MM.1S (cell line): ENCODE measurements at regions not wholly inside any gene's neighbourhood (a gene's known extent, or its start where the extent isn't known, plus 50 kb on each side); places are given as distances from the start of the nearest gene placed in this dataset.

Experiments used
- DNase-seq: peaks from one replicate; pipeline ENCODE4 v3.0.0-alpha.2; 2015
- H2AFZ ChIP-seq: fragments of 300-600 bp; sonication (generic); 2 replicates; pipeline ENCODE4 v1.6.0; 2016; ENCODE audit warnings: antibody characterized with exemption, low read length
- H3F3A ChIP-seq: fragments of 300-600 bp; sonication (generic); 2 replicates; pipeline ENCODE4 v1.6.1; 2016; ENCODE audit warnings: mild to moderate bottlenecking, antibody characterized with exemption, low read length, moderate library complexity, mixed read lengths; ENCODE audit not compliant: insufficient read depth
- H3K27ac ChIP-seq: fragments of 300-600 bp; sonication (generic); 2 replicates; pipeline ENCODE4 v1.5.1; 2016; ENCODE audit warnings: mild to moderate bottlenecking, low read length
- H3K27me3 ChIP-seq: fragments of 300-600 bp; sonication (generic); replicated peaks from 2 replicates; pipeline ENCODE4 v1.6.0; 2016; ENCODE audit warnings: low read length; ENCODE audit not compliant: insufficient read depth
- H3K36me3 ChIP-seq: fragments of 300-600 bp; sonication (generic); replicated peaks from 2 replicates; pipeline ENCODE4 v1.6.1; 2016; ENCODE audit warnings: mild to moderate bottlenecking, low read length, mixed read lengths; ENCODE audit not compliant: insufficient read depth
- H3K4me1 ChIP-seq: fragments of 300-600 bp; sonication (generic); 2 replicates; pipeline ENCODE4 v1.6.1; 2016; ENCODE audit warnings: low read length, mixed read lengths
- H3K4me2 ChIP-seq: fragments of 300-600 bp; sonication (generic); 2 replicates; pipeline ENCODE4 v1.6.0; 2016; ENCODE audit warnings: low read depth, low read length
- H3K4me3 ChIP-seq: fragments of 300-600 bp; sonication (generic); 2 replicates; pipeline ENCODE4 v1.5.1; 2016; ENCODE audit warnings: low read length, mixed read lengths
- H3K79me2 ChIP-seq: fragments of 300-600 bp; sonication (generic); 2 replicates; pipeline ENCODE4 v1.6.1; 2016; ENCODE audit warnings: mixed run types, low read length, mixed read lengths
- H3K9ac ChIP-seq: fragments of 300-600 bp; sonication (generic); 2 replicates; pipeline ENCODE4 v1.6.1; 2016; ENCODE audit warnings: low read length, mixed read lengths
- H3K9me2 ChIP-seq: fragments of 300-600 bp; sonication (generic); replicated peaks from 2 replicates; pipeline ENCODE4 v1.6.1; 2016; ENCODE audit warnings: mild to moderate bottlenecking, low read length, mixed read lengths; ENCODE audit not compliant: insufficient read depth
- H3K9me3 ChIP-seq: fragments of 300-600 bp; sonication (generic); replicated peaks from 2 replicates; pipeline ENCODE4 v1.6.1; 2016; ENCODE audit warnings: mild to moderate bottlenecking, low read length, mixed read lengths; ENCODE audit not compliant: insufficient read depth
- H4K20me1 ChIP-seq: fragments of 300-600 bp; sonication (generic); 2 replicates; pipeline ENCODE4 v1.6.1; 2016; ENCODE audit warnings: mild to moderate bottlenecking, low read length, moderate library complexity, mixed read lengths; ENCODE audit not compliant: insufficient read depth
- EZH2 ChIP-seq: fragments of 300-600 bp; sonication (generic); optimal IDR thresholded peaks from 2 replicates; pipeline ENCODE3; 2017; ENCODE audit warnings: low read depth, mild to moderate bottlenecking, antibody characterized with exemption, low read length, mixed read lengths
- EZH2phosphoT487 ChIP-seq: fragments of 300-600 bp; sonication (generic); IDR thresholded peaks from 2 replicates; pipeline ENCODE4 v1.6.1; 2018; ENCODE audit warnings: antibody characterized with exemption, low read length
- TF ChIP-seq, protein P1 (sequence below): fragments of 300-600 bp; sonication (generic); IDR thresholded peaks from 2 replicates; pipeline ENCODE4 v1.5.1; 2016; ENCODE audit warnings: antibody characterized with exemption, low read length, mixed read lengths

- no peaks in the 10 kb centered on the region for H3K27me3 ChIP-seq
- no peaks in the 10 kb centered on the region for H4K20me1 ChIP-seq
- no peak overlapping the region for H3K27ac ChIP-seq
- H3K79me2 ChIP-seq: no peaks in the 10 kb centered on the region
- H2AFZ ChIP-seq: no peak overlapping the region
- TF ChIP-seq EZH2 (no peak), EZH2phosphoT487 (no peak)
- TF ChIP-seq, protein P1, sequence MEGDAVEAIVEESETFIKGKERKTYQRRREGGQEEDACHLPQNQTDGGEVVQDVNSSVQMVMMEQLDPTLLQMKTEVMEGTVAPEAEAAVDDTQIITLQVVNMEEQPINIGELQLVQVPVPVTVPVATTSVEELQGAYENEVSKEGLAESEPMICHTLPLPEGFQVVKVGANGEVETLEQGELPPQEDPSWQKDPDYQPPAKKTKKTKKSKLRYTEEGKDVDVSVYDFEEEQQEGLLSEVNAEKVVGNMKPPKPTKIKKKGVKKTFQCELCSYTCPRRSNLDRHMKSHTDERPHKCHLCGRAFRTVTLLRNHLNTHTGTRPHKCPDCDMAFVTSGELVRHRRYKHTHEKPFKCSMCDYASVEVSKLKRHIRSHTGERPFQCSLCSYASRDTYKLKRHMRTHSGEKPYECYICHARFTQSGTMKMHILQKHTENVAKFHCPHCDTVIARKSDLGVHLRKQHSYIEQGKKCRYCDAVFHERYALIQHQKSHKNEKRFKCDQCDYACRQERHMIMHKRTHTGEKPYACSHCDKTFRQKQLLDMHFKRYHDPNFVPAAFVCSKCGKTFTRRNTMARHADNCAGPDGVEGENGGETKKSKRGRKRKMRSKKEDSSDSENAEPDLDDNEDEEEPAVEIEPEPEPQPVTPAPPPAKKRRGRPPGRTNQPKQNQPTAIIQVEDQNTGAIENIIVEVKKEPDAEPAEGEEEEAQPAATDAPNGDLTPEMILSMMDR: no peak
- H3K4me2 ChIP-seq: no peak overlapping the region
- H3K9ac ChIP-seq: no peak overlapping the region
- H3K9me2 ChIP-seq: no peaks in the 10 kb centered on the region
- DNase-seq: no peak
- no peaks in the 10 kb centered on the region for H3K36me3 ChIP-seq
- no peaks in the 10 kb centered on the region for H3F3A ChIP-seq
- no peaks in the 10 kb centered on the region for H3K4me1 ChIP-seq
- no peaks in the 10 kb centered on the region for H3K9me3 ChIP-seq
- H3K4me3 ChIP-seq: no peak overlapping the region
Measured at GRCh38 chr3:65118912-65119499, 431.2 kb upstream of the ADAMTS9 start.

- Histone ChIP-seq H3K36me3 (no peaks in the 10 kb centered on the region), H3K9ac (no peak overlapping the region), H3K9me2 (no peaks in the 10 kb centered on the region), H3K4me1 (no peaks in the 10 kb centered on the region), H2AFZ (no peak overlapping the region), H3K4me2 (no peak overlapping the region), H3K9me3 (no peaks in the 10 kb centered on the region), H4K20me1 (no peaks in the 10 kb centered on the region), H3F3A (no peaks in the 10 kb centered on the region), H3K79me2 (no peaks in the 10 kb centered on the region), H3K27ac (no peak overlapping the region), H3K4me3 (no peak overlapping the region), H3K27me3 (no peaks in the 10 kb centered on the region)
- TF ChIP-seq, protein P1: no peak
- no peak for TF ChIP-seq EZH2
- no peak for TF ChIP-seq EZH2phosphoT487
- no peak for DNase-seq
Measured at GRCh38 chr3:65114041-65114440, 426.2 kb upstream of the ADAMTS9 start.

DNA sequence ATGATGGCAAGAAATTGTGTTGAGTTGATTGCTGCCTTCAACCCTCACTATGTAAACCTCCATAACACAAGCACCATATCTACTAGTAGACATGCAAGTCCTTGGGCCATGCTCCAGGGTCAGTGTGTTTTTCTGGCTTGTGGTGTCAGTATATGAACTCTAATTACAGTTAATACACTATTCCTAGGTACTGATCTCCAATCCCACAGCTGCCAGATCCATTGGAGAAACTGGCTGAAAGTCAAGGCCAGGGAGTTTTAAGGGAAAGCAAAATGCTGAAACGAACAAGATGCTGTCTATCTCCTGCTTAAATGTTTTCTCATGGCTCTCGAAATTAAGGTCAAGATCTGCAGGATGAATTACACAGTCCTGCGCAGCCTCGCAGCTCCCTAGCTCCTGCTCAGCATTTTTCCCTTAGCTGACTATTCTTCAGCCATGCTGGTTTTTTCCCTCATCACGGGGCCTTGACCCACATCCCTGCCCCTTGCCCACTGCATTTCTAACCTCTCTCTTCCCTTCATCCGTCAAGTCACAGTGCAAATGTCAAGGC lies 425.0 kb upstream of the ADAMTS9 start:
- H3K27me3 ChIP-seq: no peaks in the 10 kb centered on the region
- H3K27ac ChIP-seq: no peak overlapping the region
- no peaks in the 10 kb centered on the region for H3F3A ChIP-seq
- no peaks in the 10 kb centered on the region for H4K20me1 ChIP-seq
- H3K9ac ChIP-seq: no peak overlapping the region
- TF ChIP-seq, protein P1: no peak
- TF ChIP-seq EZH2 (no peak), EZH2phosphoT487 (no peak)
- no peaks in the 10 kb centered on the region for H3K79me2 ChIP-seq
- no peak overlapping the region for H2AFZ ChIP-seq
- DNase-seq: no peak
- H3K36me3 ChIP-seq: no peaks in the 10 kb centered on the region
- no peak overlapping the region for H3K4me2 ChIP-seq
- no peaks in the 10 kb centered on the region for H3K4me1 ChIP-seq
- no peaks in the 10 kb centered on the region for H3K9me3 ChIP-seq
- no peak overlapping the region for H3K4me3 ChIP-seq
- no peaks in the 10 kb centered on the region for H3K9me2 ChIP-seq
